ENCODE measurements at regions not wholly inside any gene's neighbourhood (a gene's known extent, or its start where the extent isn't known, plus 50 kb on each side); places are given as distances from the start of the nearest gene placed in this dataset.

- Histone ChIP-seq H3K4me1 (replicated peaks in 1 of 4; ENCODE audit: control insufficient read depth in 3 of 4, insufficient read depth in 4 of 4, low read length in 3 of 4) (no peaks in the 10 kb centered on the region), H4K20me1 (replicated peaks in 1 of 2; ENCODE audit: control insufficient read depth in 1 of 2, insufficient read depth in 2 of 2, low read length in 2 of 2) (no peaks in the 10 kb centered on the region), H3K79me2 (ENCODE audit: control insufficient read depth in 1 of 2, insufficient read depth in 2 of 2, low read length in 2 of 2) (no peaks in the 10 kb centered on the region), H2AK5ac (ENCODE audit: low read depth, low read length) (no peak overlapping the region), H2BK15ac (ENCODE audit: low read length) (no peak overlapping the region), H3K23ac (ENCODE audit: insufficient read length) (no peak overlapping the region), H3K36me3 (ENCODE audit: control insufficient read depth in 2 of 4, insufficient read depth in 4 of 4, low read length in 3 of 4) (no peaks in the 10 kb centered on the region), H3K23me2 (ENCODE audit: low read depth, low read length) (no peaks in the 10 kb centered on the region; the same call in 1 of the 2 replicates), H3K27ac (ENCODE audit: low read depth, low read length) (no peak overlapping the region), H3K4ac (replicated peaks; ENCODE audit: insufficient read length, low read depth, low read length) (no peak overlapping the region), H2BK120ac (replicated peaks; ENCODE audit: low read depth, low read length) (no peak overlapping the region), H2AFZ (ENCODE audit: low read length) (no peak overlapping the region), H4K5ac (ENCODE audit: insufficient read length, low read depth, low read length) (no peak overlapping the region), H3K14ac (ENCODE audit: insufficient read length) (no peak overlapping the region), H3K4me2 (ENCODE audit: insufficient read depth in 1 of 2, low read depth in 2 of 2, low read length in 2 of 2) (no peak overlapping the region), H3K9me3 (ENCODE audit: insufficient read depth in 2 of 2, low read depth in 1 of 2, low read length in 1 of 2) (no peaks in the 10 kb centered on the region), H3K18ac (ENCODE audit: extremely low read depth, low read length) (no peak overlapping the region), H3K27me3 (replicated peaks in 1 of 4; ENCODE audit: control insufficient read depth in 3 of 4, extremely low read depth in 1 of 4, insufficient read depth in 3 of 4, low read length in 3 of 4) (no peaks in the 10 kb centered on the region), H3K79me1 (ENCODE audit: low read depth, low read length) (no peaks in the 10 kb centered on the region), H2BK5ac (ENCODE audit: low read depth, low read length) (no peak overlapping the region), H2BK20ac (ENCODE audit: low read length) (no peak overlapping the region), H4K8ac (ENCODE audit: extremely low read depth, insufficient read depth, low read length) (no peak overlapping the region), H3K56ac (replicated peaks; ENCODE audit: insufficient read length, low read depth, low read length) (no peak overlapping the region), H3K4me3 (ENCODE audit: extremely low read depth in 1 of 4, insufficient read depth in 2 of 4, low read depth in 3 of 4, low read length in 4 of 4) (no peak overlapping the region), H2BK12ac (ENCODE audit: low read depth, low read length) (no peak overlapping the region), H4K91ac (replicated peaks; ENCODE audit: insufficient read length, low read length) (no peak overlapping the region), H3K9ac (replicated peaks in 1 of 4; ENCODE audit: extremely low read depth in 1 of 4, low read depth in 3 of 4, low read length in 3 of 4) (no peak overlapping the region)
- 83% methylated on average over 2 of the region's 2 CpGs; no CpG with 5 or more reads in 1 of the 2 experiments for WGBS, 2 experiments (ENCODE audit: extremely low coverage in 1 of 2, insufficient coverage in 1 of 2, insufficient read length in 1 of 2, insufficient replicate concordance in 2 of 2, low coverage in 1 of 2, low lambda C conversion rate in 2 of 2, missing lambda C conversion rate in 1 of 2)
- FAIRE-seq (no peak), DNase-seq (ENCODE audit: low read depth in 1 of 2, low spot score in 2 of 2) (no peak)
- POLR2A ChIA-PET (ENCODE audit: partially characterized antibody): no interaction called here
- TF ChIP-seq EZH2 (IDR thresholded peaks at IDR 0.05; ENCODE audit: low read depth, low read length, severe bottlenecking) (no peak), KDM5A (IDR thresholded peaks at IDR 0.05; ENCODE audit: low read length) (no peak), TEAD4 (IDR thresholded peaks at IDR 0.05; ENCODE audit: low read depth, low read length) (no peak), RFX5 (IDR thresholded peaks at IDR 0.05; ENCODE audit: borderline replicate concordance, low read depth, low read length) (no peak), KDM1A (IDR thresholded peaks at IDR 0.05; ENCODE audit: borderline replicate concordance, low read length) (no peak), CTCF (IDR thresholded peaks at IDR 0.05; ENCODE audit: control extremely low read depth in 1 of 3, insufficient read depth in 1 of 3, low read depth in 1 of 3, low read length in 3 of 3) (no peak), POLR2A (IDR thresholded peaks at IDR 0.05; ENCODE audit: control extremely low read depth in 1 of 2, low read depth in 2 of 2, low read length in 2 of 2) (no peak), RXRA (IDR thresholded peaks at IDR 0.05; ENCODE audit: insufficient read depth, low read depth, low read length) (no peak), FOSL1 (IDR thresholded peaks at IDR 0.05; ENCODE audit: insufficient read depth, low read depth, low read length) (no peak), SIX5 (IDR thresholded peaks at IDR 0.05; ENCODE audit: low read depth, low read length) (no peak), PHF8 (conservative IDR thresholded peaks at IDR 0.05; ENCODE audit: low read depth, low read length) (no peak), GTF2F1 (IDR thresholded peaks at IDR 0.05; ENCODE audit: borderline replicate concordance, low read depth, low read length) (no peak)
- CTCF ChIA-PET (ENCODE audit: partially characterized antibody): interaction anchor here (1.1 to 1.4 kb wide), 2 partner anchors 34 to 594 kb away, joined by 3 to 4 read pairs; no protein-coding TSS in a partner anchor
These were observed 428.7 kb upstream of the RARB start for GRCh38 chr3:24999357-24999756.

Data from H1 (cell line).